Right lung (tissue), 2 donors: ENCODE measurements at regions not wholly inside any gene's neighbourhood (a gene's known extent, or its start where the extent isn't known, plus 50 kb on each side); places are given as distances from the start of the nearest gene placed in this dataset.
"Not testable (repeated sequence)": the region's sequence is repeated elsewhere in the genome, so short reads cannot be mapped to it uniquely, and the experiment has no call there.

ENCODE experiments used
- DNase-seq, 2 donors: peaks; one replicate each; pipeline ENCODE4 v3.0.0-alpha.2; 2013

GRCh38 chr12:60714141-60714900 is 1118.5 kb downstream of the SLC16A7 start:
- DNase-seq, result no peak

- DNase-seq, result no peak
These were observed 1128.6 kb downstream of the SLC16A7 start for GRCh38 chr12:60724475-60724874.

GRCh38 chr12:60724984-60725383 is 1129.2 kb downstream of the SLC16A7 start:
- DNase-seq, result no peak

GRCh38 chr12:60752589-60752988 is 1156.8 kb downstream of the SLC16A7 start:
- no peak for DNase-seq

GRCh38 chr12:60758224-60758623 is 1162.4 kb downstream of the SLC16A7 start:
- no peak for DNase-seq

- DNase-seq, result no peak
These were observed 1165.1 kb downstream of the SLC16A7 start for GRCh38 chr12:60760965-60761364.

- not testable (repeated sequence) for DNase-seq
These were observed 1205.3 kb downstream of the SLC16A7 start for GRCh38 chr12:60801166-60801565.

- DNase-seq, result no peak
These were observed 1207.3 kb downstream of the SLC16A7 start for GRCh38 chr12:60803147-60803546.

- DNase-seq, result no peak
These were observed 1209.5 kb downstream of the SLC16A7 start for GRCh38 chr12:60805364-60805763.

- no peak for DNase-seq
These were observed 1224.0 kb downstream of the SLC16A7 start for GRCh38 chr12:60819794-60820193.

GRCh38 chr12:60822580-60822979 is 1226.8 kb downstream of the SLC16A7 start:
- no peak for DNase-seq

- DNase-seq, result no peak
These were observed 1234.6 kb downstream of the SLC16A7 start for GRCh38 chr12:60830381-60830780.

- DNase-seq, result no peak
These were observed 1236.5 kb downstream of the SLC16A7 start for GRCh38 chr12:60832290-60832689.

- no peak for DNase-seq
These were observed 1238.5 kb downstream of the SLC16A7 start for GRCh38 chr12:60834372-60834771.

GRCh38 chr12:60834806-60835205 is 1239.0 kb downstream of the SLC16A7 start:
- DNase-seq, result no peak

- no peak for DNase-seq
These were observed 1240.8 kb downstream of the SLC16A7 start for GRCh38 chr12:60836651-60837050.

GRCh38 chr12:60842181-60842580 is 1246.4 kb downstream of the SLC16A7 start:
- peak in 1 of 2 donors; percentile 46 for DNase-seq

- DNase-seq, result peak in 1 of 2 donors; percentile 31
These were observed 1248.3 kb downstream of the SLC16A7 start for GRCh38 chr12:60844101-60844500.

GRCh38 chr12:60844875-60845274 is 1249.0 kb downstream of the SLC16A7 start:
- no peak for DNase-seq

- DNase-seq, result no peak
These were observed 1249.9 kb downstream of the SLC16A7 start for GRCh38 chr12:60845696-60846095.

- DNase-seq, result no peak
These were observed 1251.5 kb downstream of the SLC16A7 start for GRCh38 chr12:60847281-60847680.

GRCh38 chr12:60849723-60850122 is 1253.9 kb downstream of the SLC16A7 start:
- no peak for DNase-seq

GRCh38 chr12:60853407-60853806 is 1257.6 kb downstream of the SLC16A7 start:
- peak; percentile 49 to 52 for DNase-seq

- DNase-seq, result no peak
These were observed 1267.6 kb downstream of the SLC16A7 start for GRCh38 chr12:60863421-60863820.
